Daoy (cell line): ENCODE measurements at regions not wholly inside any gene's neighbourhood (a gene's known extent, or its start where the extent isn't known, plus 50 kb on each side); places are given as distances from the start of the nearest gene placed in this dataset.

Experiments used
- DNase-seq: peaks from one replicate; pipeline ENCODE4 v3.0.0-alpha.2; 2015; ENCODE audit warnings: low read depth

- DNase-seq: no peak
Observed at GRCh38 chr15:94893091-94893490, 661.7 kb downstream of the MCTP2 start.

- DNase-seq: no peak
Observed at GRCh38 chr15:94894056-94894455, 662.7 kb downstream of the MCTP2 start.

- DNase-seq: no peak
Observed at GRCh38 chr15:94909510-94909909, 678.1 kb downstream of the MCTP2 start.

DNA sequence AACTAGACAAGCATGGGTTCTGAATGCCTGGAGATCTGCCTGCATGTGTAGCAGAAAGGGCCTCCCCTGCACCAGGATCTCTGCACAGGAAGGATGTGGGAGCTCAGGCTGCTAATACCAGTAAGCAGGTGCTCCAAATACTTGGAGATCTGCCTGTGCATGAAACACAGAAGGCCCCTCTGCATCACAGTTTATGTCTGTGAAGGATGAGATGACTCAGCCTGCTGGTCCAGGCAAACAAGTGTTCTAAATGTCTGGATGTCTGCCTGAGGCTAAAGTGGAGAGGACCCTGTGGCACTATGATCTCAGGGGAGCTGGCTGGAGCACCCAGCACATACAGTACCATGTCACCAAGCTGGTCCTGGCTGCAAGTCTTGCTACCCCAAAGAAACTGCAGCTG, 678.8 kb downstream of the MCTP2 start:
- peak; percentile 63 for DNase-seq

GRCh38 chr15:94912760-94913159, 681.4 kb downstream of the MCTP2 start:
- no peak for DNase-seq

- DNase-seq: no peak
Observed at GRCh38 chr15:94917068-94917467, 685.7 kb downstream of the MCTP2 start.

DNA sequence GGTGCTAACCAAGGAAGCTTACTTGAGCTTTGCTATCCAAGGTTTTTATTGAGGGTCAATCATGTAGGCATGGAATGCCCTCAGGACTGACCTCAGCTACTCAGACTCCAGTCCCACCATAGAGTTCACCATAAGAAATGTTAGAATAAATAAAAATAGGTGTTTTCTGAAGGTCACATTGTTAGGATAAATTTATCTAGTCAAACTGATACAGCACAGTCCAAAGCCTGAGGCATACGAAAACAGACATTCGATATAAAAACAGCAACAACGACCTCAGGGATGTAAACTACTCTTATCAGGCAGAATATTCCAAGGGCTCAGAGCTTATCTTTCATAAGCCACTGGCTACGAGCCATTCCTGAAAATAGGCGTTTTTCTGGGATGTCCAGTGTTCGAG, 690.6 kb downstream of the MCTP2 start:
- DNase-seq: no peak

GRCh38 chr15:94924057-94924456, 692.7 kb downstream of the MCTP2 start:
- DNase-seq: no peak

DNA sequence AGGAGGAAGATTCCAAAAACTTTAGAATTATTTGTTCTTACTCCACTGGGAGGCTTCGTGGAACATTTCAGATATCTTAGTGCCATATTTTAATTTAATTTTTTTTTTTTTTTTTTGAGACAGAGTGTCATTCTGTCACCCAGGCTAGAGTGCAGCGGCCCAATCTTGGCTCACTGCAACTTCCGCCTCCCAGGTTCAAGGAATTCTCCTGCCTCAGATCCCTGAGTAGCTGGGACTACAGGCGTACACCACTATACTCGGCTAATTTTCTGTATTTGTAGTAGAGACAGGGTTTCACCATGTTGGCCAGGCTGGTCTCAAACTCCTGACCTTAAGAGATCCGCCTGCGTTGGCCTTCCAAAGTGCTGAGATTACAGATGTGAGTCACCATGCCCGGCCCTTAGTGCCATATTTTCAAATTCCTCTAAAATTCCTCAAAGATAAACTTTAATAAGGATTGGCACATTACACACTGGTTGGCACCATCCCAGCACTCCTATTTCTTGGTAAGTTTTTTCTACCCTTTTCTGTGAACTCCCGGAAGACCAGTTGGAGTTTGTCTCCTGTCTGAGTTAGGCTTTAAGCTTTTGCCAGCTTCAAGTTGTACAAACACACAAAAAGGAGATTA, 693.7 kb downstream of the MCTP2 start:
- peak; percentile 29 for DNase-seq

GRCh38 chr15:94925680-94926079, 694.3 kb downstream of the MCTP2 start:
- DNase-seq: no peak

DNA sequence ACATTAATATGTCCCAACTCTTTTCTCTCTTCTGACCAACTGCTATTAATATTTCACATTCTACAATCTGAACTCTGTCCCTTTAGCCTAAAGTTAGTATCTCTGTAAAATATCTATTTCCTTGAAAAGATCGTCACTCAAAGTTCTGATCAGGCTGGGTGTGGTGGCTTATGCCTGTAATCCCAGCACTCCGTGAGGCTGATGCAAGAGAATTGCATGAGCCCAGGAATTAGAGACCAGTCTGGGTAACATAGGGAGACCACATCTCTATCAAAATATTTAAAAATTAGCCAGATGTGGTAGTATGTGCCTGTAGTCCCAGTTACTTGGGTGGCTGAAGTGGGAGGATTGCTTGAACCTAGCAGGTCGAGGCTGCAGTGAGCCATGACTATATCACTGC, 695.6 kb downstream of the MCTP2 start:
- DNase-seq: no peak

DNA sequence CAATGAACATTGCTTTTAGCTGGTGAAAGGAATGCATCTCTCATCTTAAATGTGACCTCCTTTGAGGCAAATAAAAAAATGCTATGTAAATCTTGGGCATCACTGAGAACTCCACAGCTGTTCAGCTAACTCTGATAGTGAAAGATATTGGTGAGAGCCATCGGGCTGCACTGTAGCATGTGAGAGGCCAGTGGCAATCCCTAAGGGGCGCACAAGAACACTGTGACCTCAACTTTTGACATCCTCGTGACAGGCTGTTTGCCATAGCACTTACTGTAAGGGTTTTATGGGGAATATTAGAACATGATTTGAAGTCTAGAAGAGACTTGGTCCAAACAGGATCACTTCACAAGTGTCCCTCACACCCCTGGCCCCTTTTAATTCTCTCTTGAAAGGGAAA, 697.9 kb downstream of the MCTP2 start:
- DNase-seq: no peak

DNA sequence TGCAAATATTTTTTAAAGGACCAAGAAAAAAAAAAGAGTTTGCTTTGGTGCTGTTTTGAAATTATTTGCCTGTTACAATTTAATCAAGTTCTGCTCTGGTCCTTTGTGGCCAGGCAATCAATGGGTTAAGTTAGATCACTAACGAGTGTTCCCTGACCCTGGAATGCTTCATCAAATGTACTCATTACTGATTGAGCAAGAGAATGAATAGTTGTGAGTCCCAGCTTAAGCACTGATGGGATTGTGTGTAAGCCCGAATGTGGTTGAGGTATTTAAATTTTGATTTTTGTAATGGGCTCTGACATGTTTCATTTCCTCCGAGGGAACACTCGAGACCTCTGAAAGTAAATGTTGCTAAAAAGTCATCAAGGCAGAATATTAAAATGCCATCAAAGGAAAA, 699.1 kb downstream of the MCTP2 start:
- DNase-seq: no peak

DNA sequence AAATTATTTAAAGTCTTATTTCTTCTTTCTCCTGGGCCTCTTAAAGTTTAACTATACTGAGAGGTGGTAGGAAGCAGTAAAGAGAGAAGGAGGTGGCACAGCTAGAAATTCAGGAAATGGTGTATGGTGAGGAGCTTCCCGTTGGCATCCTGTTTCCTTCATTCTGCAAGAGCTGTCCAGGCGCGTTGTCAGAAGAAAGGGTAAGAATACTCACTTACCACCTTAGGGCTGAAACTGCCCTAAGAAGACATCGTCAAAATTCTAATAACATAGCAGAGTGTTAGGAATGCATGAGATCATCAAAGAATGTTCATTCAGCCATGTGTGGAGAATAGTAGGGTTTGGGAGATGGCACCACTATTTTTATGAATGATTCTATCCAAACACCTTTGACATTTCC, 699.6 kb downstream of the MCTP2 start:
- no peak for DNase-seq

DNA sequence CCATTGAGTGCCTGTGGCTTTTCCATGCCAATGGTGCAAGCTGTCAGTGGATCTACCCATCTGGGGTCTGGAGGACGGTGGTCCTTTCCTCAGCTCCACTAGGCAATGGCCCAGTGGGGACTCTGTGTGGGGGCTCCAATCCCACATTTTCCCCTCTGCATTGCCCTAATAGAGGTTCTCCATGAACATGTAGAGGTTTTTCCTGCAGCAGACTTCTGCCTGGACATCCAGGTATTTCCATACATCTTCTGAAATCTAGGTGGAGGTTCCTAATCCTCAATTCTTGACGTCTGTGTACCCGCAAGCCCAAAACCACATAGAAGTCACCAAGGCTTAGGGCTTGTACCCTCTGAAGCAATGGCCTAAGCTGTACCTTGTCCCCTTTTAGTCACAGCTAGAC, 703.1 kb downstream of the MCTP2 start:
- DNase-seq: no peak

- no peak for DNase-seq
Observed at GRCh38 chr15:94937242-94937641, 705.9 kb downstream of the MCTP2 start.

DNA sequence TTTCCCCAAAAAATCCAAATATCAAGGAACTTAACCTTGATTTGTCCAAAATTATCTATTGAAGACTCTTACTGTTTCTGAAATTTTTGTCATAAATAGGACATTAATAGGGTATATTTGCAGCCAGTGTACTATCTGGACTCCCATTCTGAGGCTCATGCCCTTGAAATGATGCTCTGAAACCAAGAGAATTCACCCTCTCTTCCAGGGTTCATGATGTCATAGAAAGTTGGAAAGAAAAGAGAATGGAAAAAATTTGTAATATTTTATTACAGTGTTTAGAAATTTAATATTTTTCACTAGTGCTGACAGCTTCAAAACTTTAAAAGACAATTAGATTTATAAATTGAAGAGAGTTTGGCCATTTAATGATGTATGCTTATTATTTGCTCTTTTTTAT, 712.5 kb downstream of the MCTP2 start:
- no peak for DNase-seq

- DNase-seq: no peak
Observed at GRCh38 chr15:94951538-94951937, 720.2 kb downstream of the MCTP2 start.

DNA sequence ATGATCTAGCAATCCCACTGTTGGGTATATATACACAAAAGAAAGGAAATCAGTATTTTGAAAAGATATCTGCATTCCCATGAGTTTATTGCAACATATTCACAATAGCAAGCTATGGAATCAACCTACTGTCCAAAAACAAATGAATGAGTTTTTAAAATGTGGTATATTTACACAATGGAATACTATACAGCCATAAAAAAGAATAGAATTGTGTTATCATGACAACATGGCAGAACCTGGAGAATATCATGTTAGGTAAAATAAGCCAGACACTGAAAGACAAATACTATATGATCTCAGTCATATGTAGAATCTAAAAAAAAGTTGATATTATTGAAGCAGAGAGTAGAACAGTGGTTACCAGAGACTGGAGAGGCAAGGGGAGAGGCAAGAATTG, 732.6 kb downstream of the MCTP2 start:
- no peak for DNase-seq

- DNase-seq: no peak
Observed at GRCh38 chr15:94965593-94965992, 734.2 kb downstream of the MCTP2 start.

- peak; percentile 34 for DNase-seq
Observed at GRCh38 chr15:94968133-94968532, 736.8 kb downstream of the MCTP2 start.

DNA sequence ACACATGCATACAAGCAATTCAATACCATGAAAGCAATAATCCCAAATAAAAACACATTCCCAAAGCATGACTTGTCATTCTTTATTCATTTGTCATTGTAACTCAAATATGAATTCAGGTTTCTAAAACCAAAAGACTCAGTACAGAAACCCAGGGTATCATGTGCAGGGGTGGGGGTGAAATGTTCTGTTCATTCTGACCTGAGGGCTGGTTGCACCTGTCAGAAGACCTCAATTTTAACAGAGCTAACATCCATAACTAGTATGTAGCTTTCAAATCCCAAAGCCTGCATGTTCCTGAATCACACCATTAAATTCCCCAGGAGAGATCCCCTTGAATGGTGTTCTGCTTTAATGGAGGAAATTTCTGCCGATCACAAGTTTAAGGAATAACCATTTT, 738.7 kb downstream of the MCTP2 start:
- no peak for DNase-seq

DNA sequence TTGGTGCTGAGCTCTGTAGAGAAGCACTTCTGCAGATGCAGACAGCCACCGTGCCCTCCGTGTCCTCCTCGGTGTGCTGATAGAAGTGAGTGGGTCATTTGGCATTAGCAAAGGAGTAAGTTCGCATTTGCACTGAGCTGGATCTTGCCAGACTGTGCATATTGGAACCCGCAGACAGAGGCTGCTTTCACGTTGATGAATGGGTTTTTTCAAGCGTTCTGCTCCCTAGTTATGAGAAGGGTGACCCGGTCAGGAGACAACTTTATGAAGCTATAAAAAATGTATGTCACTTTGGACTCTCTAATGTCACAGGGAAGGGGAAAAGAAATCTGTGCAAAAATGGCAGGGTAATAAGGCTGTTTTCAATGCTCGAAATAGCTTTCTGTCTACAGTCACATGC, 739.4 kb downstream of the MCTP2 start:
- DNase-seq: no peak

- DNase-seq: peak; percentile 85
Observed at GRCh38 chr15:94972314-94972713, 741.0 kb downstream of the MCTP2 start.

GRCh38 chr15:94987085-94987484, 755.7 kb downstream of the MCTP2 start:
- DNase-seq: no peak
